PC-3 (cell line): ENCODE measurements at regions not wholly inside any gene's neighbourhood (a gene's known extent, or its start where the extent isn't known, plus 50 kb on each side); places are given as distances from the start of the nearest gene placed in this dataset.
"Not testable (repeated sequence)": the region's sequence is repeated elsewhere in the genome, so short reads cannot be mapped to it uniquely, and the experiment has no call there.

Experiments used
- ATAC-seq: fragments of 200-7000 bp; cut with Tn5 transposase; 2 replicates; pipeline ENCODE4 v1.9.1; 2020; ENCODE audit warnings: mild to moderate bottlenecking, moderate library complexity
- BruUV-seq: library from RNA; stranded (reverse); fragments of 400-500 nt; replicated peaks from 2 replicates; lab custom pipeline; 2021; lab: Mats Ljungman, UMichigan
- CTCF ChIA-PET: fragments of 300-600 bp; sonication (Branson Sonifier 250); formaldehyde crosslinking; loops from one replicate; lab custom pipeline; 2022; ENCODE audit warnings: antibody characterized with exemption; lab: Charles Lee
- POLR2A ChIA-PET: fragments of 300-600 bp; sonication (Branson Sonifier 250); formaldehyde crosslinking; loops from one replicate; lab custom pipeline; 2022; ENCODE audit warnings: antibody characterized with exemption; ENCODE audit not compliant: unreplicated experiment; lab: Charles Lee
- DNase-seq: peaks from one replicate; pipeline ENCODE4 v3.0.0-alpha.2; 2015
- H2AFZ ChIP-seq: fragments of 300-600 bp; sonication (generic); 2 replicates; pipeline ENCODE4 v1.6.0; 2016; ENCODE audit warnings: antibody characterized with exemption, low read length
- H3F3A ChIP-seq: fragments of 300-600 bp; sonication (generic); one replicate; pipeline ENCODE4 v1.6.0; 2017; ENCODE audit warnings: antibody characterized with exemption, low read length, control low read depth, mild to moderate bottlenecking; ENCODE audit not compliant: unreplicated experiment
- H3K27ac ChIP-seq: fragments of 300-600 bp; sonication (generic); 2 replicates; pipeline ENCODE4 v1.5.1; 2016; ENCODE audit warnings: mild to moderate bottlenecking, low read length
- H3K27me3 ChIP-seq: fragments of 300-600 bp; sonication (generic); 2 replicates; pipeline ENCODE4 v1.6.1; 2016; ENCODE audit warnings: low read length, mixed read lengths
- H3K36me3 ChIP-seq: fragments of 300-600 bp; sonication (generic); 2 replicates; pipeline ENCODE4 v1.6.1; 2016; ENCODE audit warnings: low read depth, mixed run types, low read length, mixed read lengths
- H3K4me1 ChIP-seq: fragments of 300-600 bp; sonication (generic); 2 replicates; pipeline ENCODE4 v1.5.1; 2016; ENCODE audit warnings: low read length; ENCODE audit not compliant: insufficient read depth
- H3K4me2 ChIP-seq: fragments of 300-600 bp; sonication (generic); 2 replicates; pipeline ENCODE4 v1.6.0; 2016; ENCODE audit warnings: low read length
- H3K4me3 ChIP-seq: fragments of 300-600 bp; sonication (generic); 2 replicates; pipeline ENCODE4 v1.5.1; 2016; ENCODE audit warnings: mild to moderate bottlenecking, low read length, mixed read lengths
- H3K79me2 ChIP-seq: fragments of 300-600 bp; sonication (generic); 2 replicates; pipeline ENCODE4 v1.6.1; 2017; ENCODE audit warnings: low read length, mixed read lengths
- H3K9ac ChIP-seq: fragments of 300-600 bp; sonication (generic); 2 replicates; pipeline ENCODE4 v1.6.0; 2016; ENCODE audit warnings: mild to moderate bottlenecking, low read length
- H3K9me2 ChIP-seq: fragments of 300-600 bp; sonication (generic); replicated peaks from 2 replicates; pipeline ENCODE4 v1.6.1; 2016; ENCODE audit warnings: mixed run types, low read length, mixed read lengths
- H3K9me3 ChIP-seq: fragments of 300-600 bp; sonication (generic); 2 replicates; pipeline ENCODE4 v1.6.1; 2016; ENCODE audit warnings: low read length, mixed read lengths
- H4K20me1 ChIP-seq: fragments of 300-600 bp; sonication (generic); 2 replicates; pipeline ENCODE4 v1.6.1; 2016; ENCODE audit warnings: low read length, mixed read lengths
- EZH2 ChIP-seq: fragments of 300-600 bp; sonication (generic); IDR thresholded peaks from one replicate; pipeline ENCODE4 v1.6.1; 2017; ENCODE audit warnings: antibody characterized with exemption, mild to moderate bottlenecking, low read length; ENCODE audit not compliant: unreplicated experiment
- EZH2phosphoT487 ChIP-seq: fragments of 300-600 bp; sonication (generic); IDR thresholded peaks from 2 replicates; pipeline ENCODE4 v1.6.1; 2018; ENCODE audit warnings: mild to moderate bottlenecking, antibody characterized with exemption, low read length, borderline replicate concordance
- intact Hi-C: fragments of 100-400 bp; cut with micrococcal nuclease; formaldehyde crosslinking; loops from 2 replicates; pipeline ENCODE4 v1.9.0; 2023
- TF ChIP-seq, protein P1 (sequence below): fragments of 300-600 bp; sonication (generic); conservative IDR thresholded peaks from 2 replicates; pipeline ENCODE4 v1.5.1; 2017; ENCODE audit warnings: antibody characterized with exemption, low read depth, mild to moderate bottlenecking, low read length

DNA sequence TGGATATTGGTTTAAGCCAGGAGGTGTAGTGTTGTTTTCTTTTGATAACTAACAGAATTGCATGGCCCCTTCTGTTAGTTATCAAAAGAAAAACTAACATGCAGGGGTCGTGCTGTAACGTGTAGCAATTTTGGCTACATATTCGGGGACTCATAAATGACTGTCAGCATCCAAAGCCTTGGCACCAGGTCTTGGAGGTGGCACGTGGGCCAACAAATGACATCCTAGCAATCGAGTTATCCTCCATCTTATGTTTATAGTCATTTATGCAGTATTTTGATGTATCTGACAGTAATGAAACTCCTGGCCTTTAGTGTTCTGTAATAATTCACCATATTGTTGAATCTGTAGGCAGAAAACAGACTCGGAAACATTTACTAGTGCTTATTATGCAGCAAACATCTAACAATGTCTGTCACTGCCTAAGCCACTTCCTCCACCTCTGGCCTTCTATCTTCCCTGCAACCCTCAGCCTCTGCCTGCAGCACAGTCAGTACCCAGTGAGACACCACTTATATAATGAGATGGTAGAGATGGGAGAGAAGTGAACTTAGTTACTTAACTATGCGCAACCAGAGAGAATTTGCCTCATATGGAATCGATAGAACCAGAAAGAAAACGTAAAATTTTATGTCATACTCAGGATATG lies 184.6 kb downstream of the AEBP2 start:
- H3K79me2 ChIP-seq = no peaks in the 10 kb centered on the region
- ChIA-PET CTCF (no interaction called here), POLR2A (no interaction called here)
- no peaks in the 10 kb centered on the region for H3K36me3 ChIP-seq
- H3K27me3 ChIP-seq = no peaks in the 10 kb centered on the region
- H4K20me1 ChIP-seq = no peaks in the 10 kb centered on the region
- no peak for ATAC-seq
- H3F3A ChIP-seq = no peaks in the 10 kb centered on the region
- no peak overlapping the region for H3K4me3 ChIP-seq
- no peak overlapping the region for H3K9ac ChIP-seq
- no TSS peak for BruUV-seq
- intact Hi-C loops = no loop called here
- H3K4me1 ChIP-seq = peaks cover 7% of the 10 kb centered on the region; the same call in 1 of the 2 replicates
- H3K4me2 ChIP-seq = no peak overlapping the region
- no peaks in the 10 kb centered on the region for H3K9me2 ChIP-seq
- no peak overlapping the region for H3K27ac ChIP-seq
- DNase-seq = no peak
- no peak overlapping the region for H2AFZ ChIP-seq
- TF ChIP-seq EZH2 = no peak
- TF ChIP-seq, protein P1, sequence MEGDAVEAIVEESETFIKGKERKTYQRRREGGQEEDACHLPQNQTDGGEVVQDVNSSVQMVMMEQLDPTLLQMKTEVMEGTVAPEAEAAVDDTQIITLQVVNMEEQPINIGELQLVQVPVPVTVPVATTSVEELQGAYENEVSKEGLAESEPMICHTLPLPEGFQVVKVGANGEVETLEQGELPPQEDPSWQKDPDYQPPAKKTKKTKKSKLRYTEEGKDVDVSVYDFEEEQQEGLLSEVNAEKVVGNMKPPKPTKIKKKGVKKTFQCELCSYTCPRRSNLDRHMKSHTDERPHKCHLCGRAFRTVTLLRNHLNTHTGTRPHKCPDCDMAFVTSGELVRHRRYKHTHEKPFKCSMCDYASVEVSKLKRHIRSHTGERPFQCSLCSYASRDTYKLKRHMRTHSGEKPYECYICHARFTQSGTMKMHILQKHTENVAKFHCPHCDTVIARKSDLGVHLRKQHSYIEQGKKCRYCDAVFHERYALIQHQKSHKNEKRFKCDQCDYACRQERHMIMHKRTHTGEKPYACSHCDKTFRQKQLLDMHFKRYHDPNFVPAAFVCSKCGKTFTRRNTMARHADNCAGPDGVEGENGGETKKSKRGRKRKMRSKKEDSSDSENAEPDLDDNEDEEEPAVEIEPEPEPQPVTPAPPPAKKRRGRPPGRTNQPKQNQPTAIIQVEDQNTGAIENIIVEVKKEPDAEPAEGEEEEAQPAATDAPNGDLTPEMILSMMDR = no peak
- TF ChIP-seq EZH2phosphoT487 = no peak
- no peaks in the 10 kb centered on the region for H3K9me3 ChIP-seq

DNA sequence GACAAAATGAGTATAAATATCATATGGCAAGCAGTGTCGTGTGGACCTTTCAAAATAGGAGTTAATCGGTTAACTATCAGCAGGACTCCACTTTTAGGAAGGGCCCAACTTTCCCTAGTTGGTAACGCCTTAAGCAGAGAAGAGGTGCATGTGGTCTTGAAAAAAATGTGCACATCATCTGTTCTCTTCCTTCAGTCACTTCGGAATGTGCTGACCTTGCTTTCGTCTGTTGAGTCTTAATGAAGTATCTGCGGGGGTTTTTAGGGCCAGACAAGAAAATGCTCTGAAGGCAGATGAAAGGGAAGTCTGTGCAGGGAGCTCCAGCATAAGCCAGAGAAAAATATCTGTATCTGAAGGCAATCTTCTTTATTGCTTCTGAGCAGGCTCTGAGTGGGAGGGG lies 185.2 kb downstream of the AEBP2 start:
- no peak overlapping the region for H3K4me2 ChIP-seq
- TF ChIP-seq EZH2 = no peak
- TF ChIP-seq, protein P1 = no peak
- no peak for TF ChIP-seq EZH2phosphoT487
- no TSS peak for BruUV-seq

DNA sequence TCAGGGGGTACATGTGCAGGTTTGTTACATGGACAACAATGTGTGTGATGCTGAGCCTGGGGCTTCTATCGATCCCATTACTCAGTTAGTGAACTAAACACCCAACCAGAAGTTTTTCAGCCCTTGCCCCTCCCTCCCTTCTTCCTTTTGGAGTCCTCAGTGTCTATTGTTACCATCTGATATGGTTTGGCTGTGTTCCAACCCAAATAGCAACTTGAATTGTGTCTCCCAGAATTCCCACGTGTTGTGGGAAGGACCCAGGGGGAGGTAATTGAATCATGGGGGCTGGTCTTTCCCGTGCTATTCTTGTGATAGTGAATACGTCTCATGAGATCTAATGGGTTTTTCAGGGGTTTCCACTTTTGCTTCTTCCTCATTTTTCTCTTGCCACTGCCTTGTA lies 186.3 kb downstream of the AEBP2 start:
- H3K79me2 ChIP-seq, H2AFZ ChIP-seq, H3K36me3 ChIP-seq, H3K9ac ChIP-seq, H3K27ac ChIP-seq, CTCF ChIA-PET, H3K4me1 ChIP-seq, BruUV-seq, H4K20me1 ChIP-seq, ATAC-seq, POLR2A ChIA-PET, H3K9me3 ChIP-seq, DNase-seq, H3K9me2 ChIP-seq, H3K4me3 ChIP-seq, H3K4me2 ChIP-seq, H3K27me3 ChIP-seq, H3F3A ChIP-seq, intact Hi-C loops: not testable (repeated sequence)

More for the DNA sequence above, 185.2 kb downstream of the AEBP2 start:
- CTCF ChIA-PET = no interaction called here
- Histone ChIP-seq H3K27me3 (no peaks in the 10 kb centered on the region), H2AFZ (no peak overlapping the region), H3K36me3 (no peaks in the 10 kb centered on the region), H3K4me3 (no peak overlapping the region), H3K79me2 (no peaks in the 10 kb centered on the region), H3K9me3 (no peaks in the 10 kb centered on the region), H3K4me1 (peaks cover 7% of the 10 kb centered on the region; the same call in 1 of the 2 replicates), H4K20me1 (no peaks in the 10 kb centered on the region), H3K9me2 (no peaks in the 10 kb centered on the region), H3K9ac (no peak overlapping the region), H3F3A (no peaks in the 10 kb centered on the region), H3K27ac (no peak overlapping the region)
- DNase-seq = no peak
- no peak for ATAC-seq
- POLR2A ChIA-PET = interaction anchor here (0.6 kb wide), 1 partner anchor 721 kb away, joined by 7 read pairs; no protein-coding TSS in a partner anchor
- intact Hi-C loops = no loop called here
